ENCODE measurements at regions not wholly inside any gene's neighbourhood (a gene's known extent, or its start where the extent isn't known, plus 50 kb on each side); places are given as distances from the start of the nearest gene placed in this dataset.

GRCh38 chr14:42854061-42854460 is 1247.4 kb downstream of the LRFN5 start:
- intact Hi-C loops (cut with micrococcal nuclease), result no loop called here

GRCh38 chr14:42848652-42849051 is 1242.0 kb downstream of the LRFN5 start:
- intact Hi-C loops (cut with micrococcal nuclease), result no loop called here

GRCh38 chr14:42814817-42815216 is 1208.1 kb downstream of the LRFN5 start:
- intact Hi-C loops (cut with micrococcal nuclease), result no loop called here

DNA sequence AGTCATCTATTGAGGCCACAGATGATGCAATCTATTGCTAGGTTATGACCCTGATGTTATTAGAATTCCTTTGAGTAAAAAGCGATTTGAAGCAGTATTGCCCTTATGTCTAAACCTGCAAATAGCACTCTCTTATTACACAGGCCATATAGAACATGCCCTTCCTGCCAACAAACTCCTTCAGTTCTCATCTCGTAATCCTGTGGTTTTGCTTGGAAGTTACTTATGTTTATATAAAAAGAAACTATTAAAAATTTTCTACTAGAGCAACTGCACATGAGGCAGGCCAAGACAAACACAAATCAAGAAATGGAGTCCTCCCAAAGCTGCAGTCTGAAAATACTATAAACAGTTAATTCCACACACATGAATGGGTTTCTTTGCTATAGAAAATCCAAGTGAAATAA is 1200.2 kb downstream of the LRFN5 start:
- intact Hi-C loops (cut with micrococcal nuclease), result no loop called here

- intact Hi-C loops (cut with micrococcal nuclease), result no loop called here
These were observed 1197.5 kb downstream of the LRFN5 start for GRCh38 chr14:42804141-42804540.

GRCh38 chr14:42802346-42802745 is 1195.7 kb downstream of the LRFN5 start:
- intact Hi-C loops (cut with micrococcal nuclease), result no loop called here

DNA sequence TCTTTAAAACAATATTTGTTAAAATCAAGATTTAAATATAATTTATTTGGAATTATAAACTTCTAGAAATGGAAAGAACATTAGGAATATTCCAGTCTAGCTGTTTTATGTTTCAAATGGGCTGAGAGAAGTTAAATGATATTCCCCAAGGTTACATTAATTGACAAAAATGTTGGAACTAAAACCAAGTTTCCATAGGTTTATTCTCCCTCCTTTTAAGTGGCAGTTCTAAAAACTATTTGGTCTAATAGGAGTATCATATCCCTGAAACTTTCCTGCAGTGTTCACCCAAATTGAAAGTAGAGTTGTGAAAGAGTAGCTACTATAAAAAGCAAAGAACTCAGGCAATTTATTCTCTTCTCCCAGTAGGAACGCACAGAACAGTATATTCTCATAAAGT is 1185.5 kb downstream of the LRFN5 start:
- intact Hi-C loops (cut with micrococcal nuclease), result no loop called here

DNA sequence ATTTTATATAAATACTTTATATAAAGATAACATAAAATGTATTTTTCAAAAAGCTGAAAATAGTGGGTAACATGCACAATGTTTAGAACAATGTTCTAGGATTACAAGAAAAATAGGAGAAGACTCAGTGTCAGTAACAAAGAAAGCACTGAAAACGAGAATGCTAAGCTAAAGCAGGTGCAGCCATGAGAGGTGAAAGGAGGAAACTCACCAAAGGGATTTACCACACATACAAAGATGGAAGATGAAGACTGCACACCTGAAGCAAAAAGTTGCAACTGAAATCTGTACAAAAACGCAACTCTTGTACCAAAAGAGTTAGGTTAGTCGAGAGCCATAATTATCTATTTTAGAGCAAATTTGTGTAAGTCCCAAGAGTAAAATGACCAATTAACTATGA is 1176.1 kb downstream of the LRFN5 start:
- intact Hi-C loops (cut with micrococcal nuclease), result no loop called here

DNA sequence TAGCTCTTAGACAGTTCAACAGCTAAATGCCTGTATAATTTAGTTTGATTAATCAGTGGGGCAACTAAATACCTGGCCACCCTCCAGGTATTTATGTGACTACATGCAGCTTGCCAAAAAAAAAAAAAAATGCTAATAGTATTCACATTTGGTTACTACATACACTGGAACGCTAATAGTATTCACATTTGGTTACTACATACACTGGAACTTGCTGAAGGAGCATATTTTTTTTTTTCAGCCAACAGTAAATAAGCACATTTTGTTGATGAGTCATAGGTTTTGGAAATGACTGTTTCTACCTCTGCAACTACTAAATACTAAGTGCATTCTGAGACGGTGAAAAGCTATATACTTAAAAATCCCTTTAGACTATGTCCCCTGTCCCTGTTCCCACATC is 1172.3 kb downstream of the LRFN5 start:
- intact Hi-C loops (cut with micrococcal nuclease), result no loop called here

DNA sequence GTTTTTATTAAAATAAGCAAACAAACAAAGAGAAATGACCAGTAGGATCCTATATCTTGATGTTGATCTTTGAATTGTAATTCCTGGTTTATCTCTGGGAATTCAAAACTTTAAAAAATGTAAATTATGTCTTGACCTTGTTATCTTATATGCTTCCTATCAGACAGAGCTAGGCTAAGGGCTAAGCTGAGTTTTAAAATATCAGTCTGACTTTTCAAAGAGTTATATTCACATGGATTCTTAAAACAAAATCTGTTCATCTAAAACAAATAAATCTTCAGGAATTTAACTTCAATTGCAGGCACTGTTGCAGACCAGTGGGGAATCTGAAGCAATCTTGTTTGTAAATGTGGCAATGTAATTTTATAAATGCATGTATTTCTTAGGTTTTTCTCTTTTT is 1144.1 kb downstream of the LRFN5 start:
- intact Hi-C loops (cut with micrococcal nuclease), result no loop called here

- intact Hi-C loops (cut with micrococcal nuclease), result no loop called here
These were observed 1135.4 kb downstream of the LRFN5 start for GRCh38 chr14:42742084-42742483.

DNA sequence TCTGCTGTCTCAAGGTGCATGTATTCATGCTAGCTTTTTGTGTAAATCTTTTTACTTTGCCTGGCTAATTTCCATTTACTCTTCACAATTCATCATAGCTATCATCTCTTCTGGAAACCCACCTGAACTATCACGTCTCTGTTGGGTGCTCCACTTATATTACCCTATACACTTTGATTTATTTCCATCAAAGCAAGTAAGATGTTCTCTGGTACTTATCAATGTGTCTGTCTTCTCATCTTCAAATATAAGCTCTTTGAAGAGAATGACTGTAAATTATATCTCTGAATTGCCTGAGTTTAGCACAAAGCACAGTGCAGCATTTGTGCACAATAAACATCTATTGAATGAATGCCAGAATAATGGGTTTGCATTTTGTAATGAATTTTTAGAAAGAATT is 1129.7 kb downstream of the LRFN5 start:
- intact Hi-C loops (cut with micrococcal nuclease), result no loop called here

DNA sequence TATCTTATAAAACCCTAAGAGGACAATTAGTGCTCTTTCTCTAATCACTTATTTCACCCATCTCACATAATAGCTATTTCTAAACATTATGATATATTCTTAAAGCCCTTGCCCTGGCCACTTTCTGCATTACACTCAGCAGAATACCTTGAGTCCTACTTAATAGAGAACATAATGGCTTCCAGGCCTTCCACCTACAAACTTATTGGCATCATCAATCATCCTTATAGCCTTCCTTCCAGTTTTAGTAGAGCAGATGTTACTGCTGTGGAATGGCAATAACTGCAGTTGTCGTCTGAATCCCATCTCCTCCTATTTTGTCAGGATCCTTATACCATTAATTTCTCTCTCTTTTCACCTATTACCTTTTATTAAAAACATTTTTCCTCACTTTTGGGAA is 1127.4 kb downstream of the LRFN5 start:
- intact Hi-C loops (cut with micrococcal nuclease), result no loop called here

DNA sequence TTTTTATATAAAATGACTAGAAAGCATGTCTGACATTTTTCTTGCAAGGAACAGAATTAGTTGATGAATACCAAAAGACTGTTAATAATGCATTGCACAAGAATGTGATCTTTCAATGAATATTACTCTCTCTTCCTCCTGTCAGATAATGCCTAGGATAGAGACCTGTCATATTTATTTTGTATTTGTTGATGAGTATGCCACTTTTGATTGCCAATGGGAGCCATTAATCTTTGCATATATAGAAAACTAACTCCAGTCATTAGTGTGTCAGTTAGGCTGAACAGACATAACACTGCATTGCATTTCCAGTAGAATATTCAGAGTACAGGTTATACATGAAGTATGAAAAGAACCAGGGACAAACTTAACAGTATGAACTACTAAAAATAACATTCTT is 1125.3 kb downstream of the LRFN5 start:
- intact Hi-C loops (cut with micrococcal nuclease), result no loop called here

DNA sequence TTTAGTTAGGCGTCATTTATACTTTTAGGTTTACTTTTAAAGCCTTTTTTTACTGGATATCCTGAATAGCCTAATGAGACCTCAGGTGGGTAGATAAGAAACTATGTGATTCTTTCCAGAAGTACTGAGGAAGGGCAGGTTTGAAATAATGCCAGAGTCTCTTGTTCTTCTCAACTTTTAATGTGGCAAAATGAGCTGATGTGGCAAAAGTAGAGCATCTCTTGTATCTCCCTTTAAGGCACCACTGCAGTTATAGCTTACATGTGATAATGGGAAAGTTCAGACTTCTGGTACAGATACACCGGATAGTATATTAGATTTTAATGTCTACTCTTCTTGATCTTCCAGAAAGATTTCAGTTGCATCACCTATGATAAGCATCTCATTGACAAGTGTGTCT is 1124.8 kb downstream of the LRFN5 start:
- intact Hi-C loops (cut with micrococcal nuclease), result no loop called here

- intact Hi-C loops (cut with micrococcal nuclease), result no loop called here
These were observed 1123.0 kb downstream of the LRFN5 start for GRCh38 chr14:42729681-42730080.

DNA sequence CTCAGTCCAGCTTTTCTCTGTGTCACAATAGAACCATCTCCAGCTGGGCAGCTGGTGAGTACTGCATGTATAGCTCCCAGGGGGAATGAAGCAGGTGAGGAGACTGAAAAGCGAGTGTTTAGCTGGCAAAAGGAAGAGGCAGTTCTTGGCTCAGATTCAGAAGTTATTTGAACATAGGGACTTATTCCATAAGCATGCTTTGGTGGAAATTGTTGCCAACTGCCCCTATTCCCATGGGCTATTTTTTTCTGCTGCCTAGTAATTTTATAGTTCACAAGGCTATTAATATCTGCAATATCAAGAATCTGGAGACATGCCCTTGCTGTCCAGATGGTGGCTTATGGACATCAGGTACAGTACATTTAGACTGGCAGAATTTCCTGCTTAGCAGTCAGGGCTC is 1112.7 kb downstream of the LRFN5 start:
- intact Hi-C loops (cut with micrococcal nuclease), result no loop called here

DNA sequence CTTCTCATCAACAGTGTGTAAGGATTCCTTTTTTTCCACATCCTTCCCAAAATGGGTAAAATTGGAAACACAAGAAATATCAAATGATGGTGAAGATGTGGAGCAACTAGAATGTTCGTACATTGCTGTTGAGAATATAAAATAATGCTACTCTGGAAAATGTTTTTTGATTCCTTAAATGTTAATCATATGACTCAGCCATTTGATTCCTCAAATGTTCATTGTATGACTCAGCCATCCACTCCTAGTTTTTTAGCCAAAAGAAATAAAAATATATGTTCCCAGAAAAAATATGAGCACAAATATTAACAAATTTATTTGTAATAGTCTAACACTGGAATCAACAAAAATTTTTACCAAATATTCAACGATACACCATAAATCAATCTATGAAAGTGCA is 1108.6 kb downstream of the LRFN5 start:
- intact Hi-C loops (cut with micrococcal nuclease), result no loop called here

- intact Hi-C loops (cut with micrococcal nuclease), result no loop called here
These were observed 1103.4 kb downstream of the LRFN5 start for GRCh38 chr14:42710071-42710470.

GRCh38 chr14:42703501-42703900 is 1096.8 kb downstream of the LRFN5 start:
- intact Hi-C loops (cut with micrococcal nuclease), result no loop called here

- intact Hi-C loops (cut with micrococcal nuclease), result no loop called here
These were observed 1080.7 kb downstream of the LRFN5 start for GRCh38 chr14:42687421-42687820.

GRCh38 chr14:42683707-42684106 is 1077.0 kb downstream of the LRFN5 start:
- intact Hi-C loops (cut with micrococcal nuclease), result no loop called here

DNA sequence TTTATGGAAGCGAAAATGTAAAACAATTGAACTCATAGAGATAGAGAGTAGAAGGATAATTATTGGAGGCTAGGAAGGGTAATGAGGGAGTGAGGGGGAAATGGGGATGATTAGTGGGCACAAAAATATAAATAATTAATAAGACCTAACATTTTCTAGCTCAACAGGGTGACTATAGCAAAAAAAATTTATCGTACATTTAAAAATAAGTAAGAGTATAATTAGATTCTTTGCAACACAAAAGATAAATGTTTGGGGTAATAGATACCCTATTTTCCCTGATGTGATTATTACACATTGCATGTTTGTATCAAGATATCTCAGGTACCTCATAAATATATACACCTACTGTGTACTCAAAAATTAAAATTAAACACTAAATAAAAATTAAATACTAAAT is 1070.0 kb downstream of the LRFN5 start:
- intact Hi-C loops (cut with micrococcal nuclease), result no loop called here

GRCh38 chr14:42673963-42674362 is 1067.3 kb downstream of the LRFN5 start:
- intact Hi-C loops (cut with micrococcal nuclease), result no loop called here

- intact Hi-C loops (cut with micrococcal nuclease), result no loop called here
These were observed 1065.0 kb downstream of the LRFN5 start for GRCh38 chr14:42671636-42672035.
